ENCODE measurements at regions not wholly inside any gene's neighbourhood (a gene's known extent, or its start where the extent isn't known, plus 50 kb on each side); places are given as distances from the start of the nearest gene placed in this dataset.

DNA sequence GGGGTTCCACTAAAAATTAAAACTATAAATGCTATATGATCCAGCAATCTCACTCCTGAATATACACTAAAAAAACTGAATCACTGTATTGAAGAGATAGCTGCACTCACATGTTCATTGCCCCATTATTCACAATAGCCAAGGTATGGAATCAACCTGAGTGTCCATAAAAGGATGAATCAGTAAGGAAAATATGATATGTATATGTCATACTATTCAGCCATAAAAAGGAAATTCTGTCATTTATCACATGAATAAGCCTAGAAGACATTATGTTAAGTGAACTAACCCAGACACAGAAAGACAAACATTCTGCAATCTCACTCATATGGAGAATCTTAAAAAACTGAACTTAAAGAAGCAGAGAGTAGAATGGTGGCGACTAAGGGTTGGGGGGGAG is 1376.2 kb upstream of the CDH9 start:
- no peak for DNase-seq (ENCODE audit: low read depth)

DNA sequence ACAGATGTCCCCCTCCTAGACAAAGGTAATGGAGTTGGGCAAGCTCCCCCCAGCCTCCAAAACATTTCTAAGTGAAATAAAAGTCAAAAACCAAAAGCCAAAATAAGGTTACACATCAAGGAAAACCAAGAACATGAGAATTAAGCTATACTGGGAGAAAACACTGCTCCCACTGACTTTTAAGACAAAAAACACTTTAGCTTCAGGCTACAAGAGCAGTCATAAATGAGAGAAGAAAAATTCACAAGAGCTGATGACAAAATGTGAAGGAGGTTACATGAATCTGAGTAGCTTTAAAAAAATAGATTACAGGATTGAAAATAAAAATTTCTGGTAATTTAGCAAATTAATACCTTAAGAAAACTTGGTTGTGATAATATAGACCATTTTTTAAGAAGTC is 1370.3 kb upstream of the CDH9 start:
- no peak overlapping the region for H3K4me3 ChIP-seq (ENCODE audit: control insufficient read depth, low read depth, low read length)
- TF ChIP-seq, protein P1, sequence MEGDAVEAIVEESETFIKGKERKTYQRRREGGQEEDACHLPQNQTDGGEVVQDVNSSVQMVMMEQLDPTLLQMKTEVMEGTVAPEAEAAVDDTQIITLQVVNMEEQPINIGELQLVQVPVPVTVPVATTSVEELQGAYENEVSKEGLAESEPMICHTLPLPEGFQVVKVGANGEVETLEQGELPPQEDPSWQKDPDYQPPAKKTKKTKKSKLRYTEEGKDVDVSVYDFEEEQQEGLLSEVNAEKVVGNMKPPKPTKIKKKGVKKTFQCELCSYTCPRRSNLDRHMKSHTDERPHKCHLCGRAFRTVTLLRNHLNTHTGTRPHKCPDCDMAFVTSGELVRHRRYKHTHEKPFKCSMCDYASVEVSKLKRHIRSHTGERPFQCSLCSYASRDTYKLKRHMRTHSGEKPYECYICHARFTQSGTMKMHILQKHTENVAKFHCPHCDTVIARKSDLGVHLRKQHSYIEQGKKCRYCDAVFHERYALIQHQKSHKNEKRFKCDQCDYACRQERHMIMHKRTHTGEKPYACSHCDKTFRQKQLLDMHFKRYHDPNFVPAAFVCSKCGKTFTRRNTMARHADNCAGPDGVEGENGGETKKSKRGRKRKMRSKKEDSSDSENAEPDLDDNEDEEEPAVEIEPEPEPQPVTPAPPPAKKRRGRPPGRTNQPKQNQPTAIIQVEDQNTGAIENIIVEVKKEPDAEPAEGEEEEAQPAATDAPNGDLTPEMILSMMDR (IDR thresholded peaks at IDR 0.05; ENCODE audit: control insufficient read depth, insufficient read depth, low read depth, low read length, missing control alignments): no peak

More for the DNA sequence above, 1376.2 kb upstream of the CDH9 start:
- no peak overlapping the region for H3K4me3 ChIP-seq (ENCODE audit: control insufficient read depth, low read depth, low read length)
- TF ChIP-seq, protein P1 (IDR thresholded peaks at IDR 0.05; ENCODE audit: control insufficient read depth, insufficient read depth, low read depth, low read length, missing control alignments): no peak

DNA sequence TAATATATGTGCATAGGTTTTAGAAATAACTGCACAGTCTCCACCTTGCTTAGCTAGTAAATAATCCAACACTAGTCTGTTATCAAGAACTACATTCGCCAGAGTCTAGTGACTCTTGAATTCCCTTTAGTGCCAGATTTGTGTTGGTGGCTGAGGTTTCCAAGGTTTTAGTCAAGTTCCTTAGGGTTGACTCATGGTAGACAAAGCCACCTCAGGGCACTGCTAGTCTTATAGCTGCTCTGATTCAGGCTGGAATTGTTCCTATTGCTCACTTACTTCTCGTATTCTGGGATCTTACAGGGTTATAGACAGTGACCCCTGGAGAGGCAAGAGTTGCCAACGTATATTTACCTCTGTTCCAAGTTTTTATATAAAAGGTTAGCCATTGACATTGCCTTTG is 1369.8 kb upstream of the CDH9 start:
- TF ChIP-seq, protein P1 (IDR thresholded peaks at IDR 0.05; ENCODE audit: control insufficient read depth, insufficient read depth, low read depth, low read length, missing control alignments): no peak

More for the DNA sequence above, 1370.3 kb upstream of the CDH9 start:
- DNase-seq (ENCODE audit: low read depth): no peak

DNA sequence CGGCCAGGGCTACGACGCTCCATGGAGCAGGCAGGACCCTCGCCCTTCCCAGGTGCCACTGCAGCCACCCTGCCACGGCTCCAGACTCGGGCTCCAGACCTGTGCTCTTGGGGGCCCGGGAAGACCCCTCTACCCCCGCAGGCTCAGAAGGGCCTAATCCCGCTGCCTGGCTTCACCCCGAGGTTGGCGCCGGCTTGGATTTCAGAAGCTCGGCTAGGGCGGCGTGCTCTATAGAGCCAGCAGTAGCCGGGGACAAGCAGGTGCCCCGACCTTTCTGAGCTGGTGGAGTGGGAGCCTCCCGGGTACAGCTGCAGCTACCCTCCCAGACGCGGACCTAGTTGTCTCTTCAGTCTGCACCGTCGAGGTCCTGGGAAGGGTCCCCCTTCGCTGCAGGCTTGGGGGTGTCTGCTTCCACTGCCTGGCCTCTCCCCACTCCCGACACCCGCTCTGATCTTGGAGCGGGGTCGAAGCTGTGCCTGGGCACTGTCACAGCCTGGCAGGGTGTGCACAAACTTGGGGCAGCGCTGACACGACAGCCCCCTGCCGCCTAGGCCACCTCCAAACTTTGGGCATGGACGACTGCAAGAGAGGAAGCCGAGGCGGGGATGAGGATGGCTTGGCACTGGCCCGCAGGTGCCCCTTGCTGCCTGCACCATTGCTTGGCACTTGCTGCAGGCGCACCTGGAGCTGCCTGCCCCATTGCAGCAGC is 1366.1 kb upstream of the CDH9 start:
- TF ChIP-seq, protein P1 (IDR thresholded peaks at IDR 0.05; ENCODE audit: control insufficient read depth, insufficient read depth, low read depth, low read length, missing control alignments): no peak
- no peak for DNase-seq (ENCODE audit: low read depth)
- H3K4me3 ChIP-seq (ENCODE audit: control insufficient read depth, low read depth, low read length): no peak overlapping the region

More for the DNA sequence above, 1369.8 kb upstream of the CDH9 start:
- H3K4me3 ChIP-seq (ENCODE audit: control insufficient read depth, low read depth, low read length): no peak overlapping the region
- peak; percentile 0 for DNase-seq (ENCODE audit: low read depth)

DNA sequence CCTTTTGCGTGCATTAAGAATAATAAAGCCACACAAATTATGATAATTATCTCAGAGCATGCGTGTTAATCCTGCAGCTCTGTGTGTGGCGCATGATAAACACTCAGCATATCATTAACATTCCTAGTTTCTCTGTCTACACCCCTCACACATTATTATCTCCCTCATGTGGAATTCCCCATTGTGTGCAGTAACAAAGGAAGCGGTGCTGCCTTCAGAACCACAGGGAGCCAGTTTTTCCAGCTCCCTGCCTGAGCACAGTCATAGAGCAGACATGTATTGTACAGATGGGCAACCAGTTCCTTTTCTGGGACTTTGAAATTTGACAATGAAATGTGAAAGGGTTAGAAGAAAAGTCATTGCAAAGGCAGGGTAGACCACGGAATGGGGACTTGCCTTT is 1365.5 kb upstream of the CDH9 start:
- DNase-seq (ENCODE audit: low read depth): no peak
- H3K4me3 ChIP-seq (ENCODE audit: control insufficient read depth, low read depth, low read length): no peak overlapping the region
- TF ChIP-seq, protein P1 (IDR thresholded peaks at IDR 0.05; ENCODE audit: control insufficient read depth, insufficient read depth, low read depth, low read length, missing control alignments): no peak

DNA sequence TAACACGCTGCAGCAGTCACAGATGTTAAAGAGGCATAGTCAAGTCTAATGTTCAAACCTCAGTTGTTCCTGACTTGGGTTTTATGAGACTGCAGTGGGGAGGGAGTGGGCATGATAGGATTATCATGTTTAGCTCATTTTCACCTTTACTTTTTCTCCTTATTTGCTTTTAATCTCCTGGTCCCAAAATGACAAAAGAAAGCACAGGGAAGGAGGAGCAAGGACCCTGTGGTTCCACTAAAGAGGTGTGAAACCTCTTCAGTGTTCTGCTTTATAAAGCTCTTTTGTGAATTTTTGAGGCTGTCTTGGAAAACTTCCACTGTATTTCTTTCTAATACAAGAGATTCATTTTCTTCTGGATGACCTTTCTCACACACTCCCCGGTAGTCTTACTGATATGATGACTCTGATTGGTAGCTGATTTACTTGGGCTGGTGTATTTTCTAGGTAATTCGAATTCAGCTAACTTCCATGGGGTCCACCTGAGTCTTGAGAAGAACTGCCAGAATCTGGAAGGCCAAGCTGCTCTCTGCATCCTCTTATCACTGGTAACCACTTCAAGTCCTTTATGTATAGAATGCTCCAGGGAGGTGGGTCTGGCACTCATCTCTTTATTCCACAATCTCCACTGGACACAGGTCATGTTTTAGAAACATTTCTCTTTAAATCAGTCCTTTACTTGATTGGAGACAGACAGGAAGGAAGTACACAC is 1364.4 kb upstream of the CDH9 start:
- no peak for DNase-seq (ENCODE audit: low read depth)
- no peak overlapping the region for H3K4me3 ChIP-seq (ENCODE audit: control insufficient read depth, low read depth, low read length)
- TF ChIP-seq, protein P1 (IDR thresholded peaks at IDR 0.05; ENCODE audit: control insufficient read depth, insufficient read depth, low read depth, low read length, missing control alignments): no peak

Data from AG09309 (cell line).